PFSK-1 (cell line): ENCODE measurements at regions not wholly inside any gene's neighbourhood (a gene's known extent, or its start where the extent isn't known, plus 50 kb on each side); places are given as distances from the start of the nearest gene placed in this dataset.

ENCODE experiments used
- FOXP2 ChIP-seq: optimal IDR thresholded peaks from 2 replicates; pipeline ENCODE3; 2011; ENCODE audit warnings: borderline replicate concordance, control low read depth, inconsistent platforms; ENCODE audit not compliant: insufficient read depth; ENCODE audit errors: extremely low read length, extremely low read depth
- POLR2AphosphoS5 ChIP-seq: IDR thresholded peaks from 2 replicates; pipeline ENCODE4 v1.6.1; 2012; ENCODE audit warnings: low read depth, mild to moderate bottlenecking, control low read depth, low read length, moderate library complexity
- REST ChIP-seq, 2 experiments: IDR thresholded peaks; 2 replicates each; pipeline versions ENCODE4 v1.6.1 to v1.8.0; 2011 to 2012; ENCODE audit warnings: low read depth in 2 of 2, low read length in 2 of 2, control low read depth in 1 of 2, inconsistent platforms in 1 of 2, mild to moderate bottlenecking in 1 of 2, moderate library complexity in 1 of 2; ENCODE audit not compliant: insufficient read depth in 1 of 2
- SIN3A ChIP-seq: IDR thresholded peaks from 2 replicates; pipeline ENCODE4 v1.6.1; 2012; ENCODE audit warnings: mild to moderate bottlenecking, low read length, moderate library complexity, borderline replicate concordance; ENCODE audit not compliant: insufficient read depth
- TAF1 ChIP-seq: IDR thresholded peaks from 2 replicates; pipeline ENCODE4 v1.6.1; 2012; ENCODE audit warnings: low read length, control low read depth, borderline replicate concordance; ENCODE audit not compliant: insufficient read depth

- TF ChIP-seq FOXP2 (no peak), SIN3A (no peak), TAF1 (no peak), POLR2AphosphoS5 (no peak), REST (IDR thresholded peaks at IDR 0.05; ENCODE audit: insufficient read depth in 1 of 2, low read depth in 2 of 2, low read length in 2 of 2) (no peak)
These were observed 361.8 kb upstream of the LUZP2 start for GRCh38 chr11:24134879-24135589.

- TF ChIP-seq SIN3A (no peak), FOXP2 (no peak), TAF1 (no peak), REST (IDR thresholded peaks at IDR 0.05; ENCODE audit: insufficient read depth in 1 of 2, low read depth in 2 of 2, low read length in 2 of 2) (no peak), POLR2AphosphoS5 (no peak)
These were observed 354.8 kb upstream of the LUZP2 start for GRCh38 chr11:24142062-24142461.

GRCh38 chr11:24145411-24145810 lies 351.4 kb upstream of the LUZP2 start:
- no peak for TF ChIP-seq SIN3A
- no peak for TF ChIP-seq FOXP2
- TF ChIP-seq POLR2AphosphoS5: no peak
- no peak for TF ChIP-seq REST (IDR thresholded peaks at IDR 0.05; ENCODE audit: insufficient read depth in 1 of 2, low read depth in 2 of 2, low read length in 2 of 2)

GRCh38 chr11:24153337-24153736 lies 343.5 kb upstream of the LUZP2 start:
- TF ChIP-seq REST (IDR thresholded peaks at IDR 0.05; ENCODE audit: insufficient read depth in 1 of 2, low read depth in 2 of 2, low read length in 2 of 2): no peak
- no peak for TF ChIP-seq FOXP2
- no peak for TF ChIP-seq TAF1
- no peak for TF ChIP-seq POLR2AphosphoS5
- no peak for TF ChIP-seq SIN3A

GRCh38 chr11:24155792-24156191 lies 341.1 kb upstream of the LUZP2 start:
- no peak for TF ChIP-seq REST (IDR thresholded peaks at IDR 0.05; ENCODE audit: insufficient read depth in 1 of 2, low read depth in 2 of 2, low read length in 2 of 2)
- no peak for TF ChIP-seq TAF1
- no peak for TF ChIP-seq POLR2AphosphoS5
